Progenitor cell of endocrine pancreas (in vitro differentiated cells): ENCODE measurements at regions not wholly inside any gene's neighbourhood (a gene's known extent, or its start where the extent isn't known, plus 50 kb on each side); places are given as distances from the start of the nearest gene placed in this dataset.

ENCODE experiments used
- DNase-seq: peaks from one replicate; pipeline ENCODE4 v3.0.0; 2021; ENCODE audit warnings: low spot score; ENCODE audit not compliant: unreplicated experiment
- H3K27ac Mint-ChIP-seq: 2 replicates; pipeline ENCODE4 v1.8.0; 2021; ENCODE audit warnings: mild to moderate bottlenecking, moderate library complexity, mixed read lengths
- H3K27me3 Mint-ChIP-seq: 2 replicates; pipeline ENCODE4 v1.8.0; 2021; ENCODE audit warnings: mixed read lengths
- H3K36me3 Mint-ChIP-seq: 2 replicates; pipeline ENCODE4 v1.8.0; 2022; ENCODE audit warnings: mixed read lengths; ENCODE audit not compliant: insufficient read depth
- H3K4me1 Mint-ChIP-seq: 2 replicates; pipeline ENCODE4 v1.8.0; 2021; ENCODE audit warnings: low read depth, mixed read lengths
- H3K4me3 Mint-ChIP-seq: 2 replicates; pipeline ENCODE4 v1.8.0; 2021; ENCODE audit warnings: low read depth, mild to moderate bottlenecking, moderate library complexity, mixed read lengths
- H3K9me3 Mint-ChIP-seq: 2 replicates; pipeline ENCODE4 v1.8.0; 2021; ENCODE audit warnings: low read depth, mixed read lengths
- TF ChIP-seq, protein P1 (sequence below): fragments of 200-600 bp; sonication (generic); IDR thresholded peaks from one replicate; pipeline ENCODE4 v1.5.0; 2021; ENCODE audit warnings: antibody characterized with exemption, mild to moderate bottlenecking; ENCODE audit not compliant: unreplicated experiment

DNA sequence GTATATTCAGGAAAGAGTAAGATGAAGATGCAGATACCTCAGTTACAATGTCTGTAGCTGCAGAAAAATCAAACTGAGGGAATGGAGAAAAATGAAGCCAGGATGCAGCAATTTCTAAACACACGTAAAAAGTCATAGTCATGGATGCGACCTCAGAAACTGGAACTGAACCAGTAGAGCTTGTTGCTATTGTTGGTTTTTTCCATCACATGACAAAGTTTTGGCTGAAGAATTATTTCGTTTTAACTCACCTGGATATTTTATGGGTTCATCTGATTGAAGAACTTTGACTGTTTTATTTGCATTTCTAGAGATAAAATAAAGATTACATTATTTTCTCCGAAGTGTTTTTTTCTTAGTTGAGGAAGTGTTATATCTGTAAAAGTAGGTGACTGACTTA, 591.2 kb downstream of the ZBBX start:
- H3K27ac Mint-ChIP-seq, result no peak overlapping the region
- H3K27me3 Mint-ChIP-seq, result no peaks in the 10 kb centered on the region
- DNase-seq, result no peak
- no peaks in the 10 kb centered on the region for H3K9me3 Mint-ChIP-seq
- H3K4me1 Mint-ChIP-seq, result peaks cover 4% of the 10 kb centered on the region
- TF ChIP-seq, protein P1, sequence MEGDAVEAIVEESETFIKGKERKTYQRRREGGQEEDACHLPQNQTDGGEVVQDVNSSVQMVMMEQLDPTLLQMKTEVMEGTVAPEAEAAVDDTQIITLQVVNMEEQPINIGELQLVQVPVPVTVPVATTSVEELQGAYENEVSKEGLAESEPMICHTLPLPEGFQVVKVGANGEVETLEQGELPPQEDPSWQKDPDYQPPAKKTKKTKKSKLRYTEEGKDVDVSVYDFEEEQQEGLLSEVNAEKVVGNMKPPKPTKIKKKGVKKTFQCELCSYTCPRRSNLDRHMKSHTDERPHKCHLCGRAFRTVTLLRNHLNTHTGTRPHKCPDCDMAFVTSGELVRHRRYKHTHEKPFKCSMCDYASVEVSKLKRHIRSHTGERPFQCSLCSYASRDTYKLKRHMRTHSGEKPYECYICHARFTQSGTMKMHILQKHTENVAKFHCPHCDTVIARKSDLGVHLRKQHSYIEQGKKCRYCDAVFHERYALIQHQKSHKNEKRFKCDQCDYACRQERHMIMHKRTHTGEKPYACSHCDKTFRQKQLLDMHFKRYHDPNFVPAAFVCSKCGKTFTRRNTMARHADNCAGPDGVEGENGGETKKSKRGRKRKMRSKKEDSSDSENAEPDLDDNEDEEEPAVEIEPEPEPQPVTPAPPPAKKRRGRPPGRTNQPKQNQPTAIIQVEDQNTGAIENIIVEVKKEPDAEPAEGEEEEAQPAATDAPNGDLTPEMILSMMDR, result no peak
- no peaks in the 10 kb centered on the region for H3K36me3 Mint-ChIP-seq
- H3K4me3 Mint-ChIP-seq, result no peak overlapping the region

DNA sequence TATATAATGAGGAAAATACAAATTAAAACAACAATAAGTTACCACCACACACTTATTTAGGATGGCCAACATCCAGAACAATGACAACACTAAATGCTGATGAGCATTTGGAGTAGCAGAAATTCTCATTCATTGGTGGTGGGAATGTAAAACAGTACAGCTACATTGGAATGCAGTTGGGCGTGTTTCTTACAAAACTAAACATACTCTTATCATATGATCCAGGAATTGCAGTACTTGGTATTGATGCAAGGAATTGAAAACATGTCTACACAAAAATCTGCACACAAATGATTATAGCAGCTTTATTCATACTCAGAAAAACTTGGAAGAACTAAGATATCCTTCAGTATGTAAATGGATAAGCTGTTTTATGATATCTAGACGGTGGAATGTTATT, 594.2 kb downstream of the ZBBX start:
- H3K9me3 Mint-ChIP-seq, result peaks cover 8% of the 10 kb centered on the region
- no peaks in the 10 kb centered on the region for H3K27me3 Mint-ChIP-seq
- no peak overlapping the region for H3K27ac Mint-ChIP-seq
- no peak overlapping the region for H3K4me3 Mint-ChIP-seq
- H3K36me3 Mint-ChIP-seq, result no peaks in the 10 kb centered on the region
- DNase-seq, result no peak
- H3K4me1 Mint-ChIP-seq, result peaks cover 4% of the 10 kb centered on the region
- TF ChIP-seq, protein P1, result no peak

GRCh38 chr3:166783206-166783605, 596.9 kb downstream of the ZBBX start:
- H3K4me1 Mint-ChIP-seq, result peaks cover 4% of the 10 kb centered on the region
- no peak for DNase-seq
- TF ChIP-seq, protein P1, result no peak
- no peak overlapping the region for H3K27ac Mint-ChIP-seq
- peaks cover 8% of the 10 kb centered on the region for H3K9me3 Mint-ChIP-seq
- H3K4me3 Mint-ChIP-seq, result no peak overlapping the region
- H3K36me3 Mint-ChIP-seq, result no peaks in the 10 kb centered on the region
- no peaks in the 10 kb centered on the region for H3K27me3 Mint-ChIP-seq

- H3K4me1 Mint-ChIP-seq, result no peaks in the 10 kb centered on the region
- DNase-seq, result no peak
- TF ChIP-seq, protein P1, result no peak
- peaks cover 1% of the 10 kb centered on the region for H3K36me3 Mint-ChIP-seq
- no peak overlapping the region for H3K4me3 Mint-ChIP-seq
- no peak overlapping the region for H3K27ac Mint-ChIP-seq
- H3K27me3 Mint-ChIP-seq, result no peaks in the 10 kb centered on the region
- H3K9me3 Mint-ChIP-seq, result peaks cover 19% of the 10 kb centered on the region
These were observed 615.3 kb downstream of the ZBBX start for GRCh38 chr3:166764698-166765318.

- no peaks in the 10 kb centered on the region for H3K36me3 Mint-ChIP-seq
- no peak for DNase-seq
- TF ChIP-seq, protein P1, result no peak
- H3K27ac Mint-ChIP-seq, result no peak overlapping the region
- H3K4me3 Mint-ChIP-seq, result no peak overlapping the region
- no peaks in the 10 kb centered on the region for H3K4me1 Mint-ChIP-seq
- no peaks in the 10 kb centered on the region for H3K27me3 Mint-ChIP-seq
- peaks cover 16% of the 10 kb centered on the region for H3K9me3 Mint-ChIP-seq
These were observed 620.2 kb downstream of the ZBBX start for GRCh38 chr3:166759736-166760513.
